Stimulated activated CD8-positive, alpha-beta memory T cell treated with anti-CD3 and anti-CD28 coated beads, Interleukin-15, amount 100 ng/mL, for 1 hour (primary cell): ENCODE measurements at regions not wholly inside any gene's neighbourhood (a gene's known extent, or its start where the extent isn't known, plus 50 kb on each side); places are given as distances from the start of the nearest gene placed in this dataset.

Experiments used
- DNase-seq: peaks from one replicate; pipeline ENCODE4 v3.0.0-alpha.2; 2020; ENCODE audit warnings: low read depth

- DNase-seq, result no peak
Observed at GRCh38 chr14:49527221-49527620, 59.0 kb downstream of the RPS29 start.

GRCh38 chr14:49526101-49526500, 60.1 kb downstream of the RPS29 start:
- no peak for DNase-seq

- no peak for DNase-seq
Observed at GRCh38 chr14:49516286-49516685, 69.9 kb downstream of the RPS29 start.

- DNase-seq, result no peak
Observed at GRCh38 chr14:49512571-49512970, 73.6 kb downstream of the RPS29 start.

DNA sequence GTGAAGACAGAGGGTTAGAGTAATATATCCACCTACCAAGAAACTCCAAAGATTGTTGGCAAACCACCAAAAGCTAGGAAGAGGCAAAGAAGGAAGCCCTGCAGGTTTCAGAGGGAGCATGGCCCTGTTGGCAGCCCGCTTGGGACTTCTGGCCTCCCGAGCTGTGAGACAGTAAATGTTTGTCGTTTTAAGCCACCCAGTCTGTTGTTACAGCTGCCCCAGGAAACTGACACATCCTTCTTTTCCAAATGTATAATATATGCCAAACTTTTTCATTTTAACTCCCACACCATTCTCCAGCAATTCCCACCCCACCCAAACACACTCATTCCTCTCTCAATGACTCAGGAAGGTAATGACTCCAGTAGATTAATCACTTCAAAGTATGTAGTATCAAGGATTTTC, 74.0 kb downstream of the RPS29 start:
- no peak for DNase-seq

GRCh38 chr14:49508124-49508523, 78.1 kb downstream of the RPS29 start:
- no peak for DNase-seq

- no peak for DNase-seq
Observed at GRCh38 chr14:49506650-49507049, 79.5 kb downstream of the RPS29 start.

- no peak for DNase-seq
Observed at GRCh38 chr14:49505041-49505766, 81.0 kb downstream of the RPS29 start.

DNA sequence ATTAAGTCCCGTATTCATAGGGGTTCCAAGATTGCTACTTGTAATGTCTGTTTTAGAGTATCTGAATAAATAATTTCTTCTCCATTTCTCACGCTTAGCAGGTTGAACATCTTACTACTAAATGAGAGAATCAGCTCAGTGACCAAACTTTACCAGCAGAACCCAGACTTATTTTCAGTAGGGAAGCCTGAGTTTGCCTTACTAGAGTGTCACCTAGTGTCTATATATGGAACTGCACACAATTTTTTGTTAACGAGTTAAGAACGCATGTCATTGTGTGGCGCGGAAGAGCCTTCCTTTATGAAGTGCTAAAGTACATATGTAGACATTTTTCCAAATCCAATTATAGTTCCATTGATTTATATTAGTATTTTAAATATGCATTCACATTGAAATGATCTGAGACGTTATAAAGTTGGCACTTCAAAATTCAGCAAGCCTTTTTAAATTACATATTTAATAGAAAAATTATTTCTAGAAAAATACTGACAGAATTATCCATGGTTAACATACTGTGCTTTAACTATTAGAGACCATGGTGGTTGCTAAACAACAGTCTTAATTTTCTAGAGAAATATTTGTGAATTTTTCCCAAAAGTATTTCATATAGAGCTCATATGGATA, 88.3 kb downstream of the RPS29 start:
- no peak for DNase-seq

DNA sequence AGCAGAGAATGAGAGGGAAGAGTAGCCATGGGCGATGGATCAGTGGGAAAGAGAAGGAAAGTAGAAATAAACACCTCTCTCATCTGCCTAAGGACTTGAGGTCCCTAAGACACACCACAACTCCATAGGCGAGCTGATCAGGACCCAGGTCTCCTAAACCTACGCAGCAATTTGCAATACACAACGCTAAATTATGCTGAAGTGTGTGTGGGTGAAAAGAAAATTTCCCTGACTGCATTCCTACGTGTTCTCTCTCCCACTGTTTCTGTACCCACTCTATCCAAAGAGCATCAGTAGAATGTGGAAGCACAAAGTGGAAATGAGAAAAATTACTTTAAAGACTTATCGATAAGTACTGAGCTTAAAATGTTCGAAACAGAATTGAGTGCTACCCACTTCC, 88.9 kb downstream of the RPS29 start:
- no peak for DNase-seq

- no peak for DNase-seq
Observed at GRCh38 chr14:49494836-49495235, 91.3 kb downstream of the RPS29 start.

GRCh38 chr14:49493557-49493956, 92.6 kb downstream of the RPS29 start:
- DNase-seq, result no peak

DNA sequence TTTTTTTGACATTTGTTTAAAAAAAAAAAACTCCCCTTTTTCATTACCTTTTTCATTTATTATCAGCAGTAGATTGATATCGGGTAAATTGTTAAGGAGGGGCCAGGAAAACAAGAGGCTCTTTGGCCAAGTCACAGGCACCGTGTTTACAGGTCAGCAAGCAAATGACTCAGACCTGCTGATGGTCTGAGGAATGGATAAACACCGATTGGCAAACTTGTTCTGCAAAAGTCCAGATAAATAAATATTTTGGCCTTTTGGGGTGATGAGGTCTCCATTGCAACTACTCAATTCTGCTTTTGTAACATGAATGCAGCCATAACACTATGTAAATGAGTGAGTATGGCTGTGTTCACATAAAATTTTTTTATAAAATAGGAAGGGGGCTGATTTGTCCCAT, 94.0 kb downstream of the RPS29 start:
- DNase-seq, result no peak

- DNase-seq, result no peak
Observed at GRCh38 chr14:49489341-49489740, 96.8 kb downstream of the RPS29 start.

DNA sequence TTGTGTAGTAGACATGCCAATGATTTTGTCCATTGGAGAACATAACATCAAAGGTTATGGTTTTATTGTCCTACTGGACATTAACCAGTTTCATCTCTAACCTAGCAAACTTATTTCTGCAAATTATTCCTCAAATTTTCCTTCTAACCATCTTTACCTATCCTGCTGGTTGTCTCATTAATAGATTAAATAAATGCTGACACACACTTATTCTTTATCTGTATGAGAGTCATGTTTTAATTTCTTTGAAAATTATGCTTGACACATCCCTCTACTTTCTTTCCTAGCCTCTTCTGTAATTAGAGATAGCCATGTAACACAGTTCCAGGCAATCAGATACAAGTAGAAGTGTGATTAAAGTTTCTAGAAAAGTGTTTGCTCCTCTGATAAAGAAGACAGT, 98.9 kb downstream of the RPS29 start:
- DNase-seq, result no peak

GRCh38 chr14:49485290-49485689, 100.9 kb downstream of the RPS29 start:
- no peak for DNase-seq

- DNase-seq, result no peak
Observed at GRCh38 chr14:49484180-49484579, 102.0 kb downstream of the RPS29 start.

- DNase-seq, result no peak
Observed at GRCh38 chr14:49483268-49483667, 102.9 kb downstream of the RPS29 start.

GRCh38 chr14:49480979-49481498, 105.1 kb downstream of the RPS29 start:
- DNase-seq, result no peak

- DNase-seq, result no peak
Observed at GRCh38 chr14:49480053-49480760, 106.0 kb downstream of the RPS29 start.

GRCh38 chr14:49479432-49479831, 106.7 kb downstream of the RPS29 start:
- no peak for DNase-seq

- DNase-seq, result no peak
Observed at GRCh38 chr14:49478784-49479183, 107.4 kb downstream of the RPS29 start.

DNA sequence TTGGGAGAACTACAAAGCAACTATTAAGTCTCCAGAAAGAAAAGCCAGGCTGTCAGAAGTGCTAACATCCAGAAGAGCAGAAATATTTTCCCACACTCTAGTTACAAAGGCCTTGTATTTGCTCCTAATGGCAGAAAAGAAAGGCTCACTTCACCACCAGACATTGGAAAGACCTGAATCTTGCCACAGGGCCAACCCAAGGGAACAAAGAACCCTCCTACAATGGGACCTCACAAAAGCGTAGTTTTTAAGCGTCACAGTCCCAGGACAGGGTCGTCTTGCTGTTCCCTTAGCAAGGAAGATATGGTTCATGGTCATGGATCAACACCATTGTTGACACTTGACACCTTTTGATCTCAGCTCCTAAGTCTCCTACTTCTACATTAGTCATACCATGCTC, 119.1 kb downstream of the RPS29 start:
- DNase-seq, result no peak
